ENCODE measurements at regions not wholly inside any gene's neighbourhood (a gene's known extent, or its start where the extent isn't known, plus 50 kb on each side); places are given as distances from the start of the nearest gene placed in this dataset.
"Not testable (repeated sequence)": the region's sequence is repeated elsewhere in the genome, so short reads cannot be mapped to it uniquely, and the experiment has no call there.

GRCh38 chr16:29262725-29263124, 143.8 kb downstream of the NPIPB11 start:
- FAIRE-seq; DNase-seq (ENCODE audit: insufficient read length): not testable (repeated sequence)

GRCh38 chr16:29261427-29262248, 144.9 kb downstream of the NPIPB11 start:
- not testable (repeated sequence) for FAIRE-seq; DNase-seq (ENCODE audit: insufficient read length)

GRCh38 chr16:29260683-29261426, 145.7 kb downstream of the NPIPB11 start:
- DNase-seq (ENCODE audit: insufficient read length): not testable (repeated sequence)

GRCh38 chr16:29259635-29260457, 146.7 kb downstream of the NPIPB11 start:
- DNase-seq (ENCODE audit: insufficient read length); FAIRE-seq: not testable (repeated sequence)

More at GRCh38 chr16:29260683-29261426, 145.7 kb downstream of the NPIPB11 start:
- FAIRE-seq: not testable (repeated sequence)

GRCh38 chr16:29258946-29259634, 147.4 kb downstream of the NPIPB11 start:
- FAIRE-seq; DNase-seq (ENCODE audit: insufficient read length): not testable (repeated sequence)

DNA sequence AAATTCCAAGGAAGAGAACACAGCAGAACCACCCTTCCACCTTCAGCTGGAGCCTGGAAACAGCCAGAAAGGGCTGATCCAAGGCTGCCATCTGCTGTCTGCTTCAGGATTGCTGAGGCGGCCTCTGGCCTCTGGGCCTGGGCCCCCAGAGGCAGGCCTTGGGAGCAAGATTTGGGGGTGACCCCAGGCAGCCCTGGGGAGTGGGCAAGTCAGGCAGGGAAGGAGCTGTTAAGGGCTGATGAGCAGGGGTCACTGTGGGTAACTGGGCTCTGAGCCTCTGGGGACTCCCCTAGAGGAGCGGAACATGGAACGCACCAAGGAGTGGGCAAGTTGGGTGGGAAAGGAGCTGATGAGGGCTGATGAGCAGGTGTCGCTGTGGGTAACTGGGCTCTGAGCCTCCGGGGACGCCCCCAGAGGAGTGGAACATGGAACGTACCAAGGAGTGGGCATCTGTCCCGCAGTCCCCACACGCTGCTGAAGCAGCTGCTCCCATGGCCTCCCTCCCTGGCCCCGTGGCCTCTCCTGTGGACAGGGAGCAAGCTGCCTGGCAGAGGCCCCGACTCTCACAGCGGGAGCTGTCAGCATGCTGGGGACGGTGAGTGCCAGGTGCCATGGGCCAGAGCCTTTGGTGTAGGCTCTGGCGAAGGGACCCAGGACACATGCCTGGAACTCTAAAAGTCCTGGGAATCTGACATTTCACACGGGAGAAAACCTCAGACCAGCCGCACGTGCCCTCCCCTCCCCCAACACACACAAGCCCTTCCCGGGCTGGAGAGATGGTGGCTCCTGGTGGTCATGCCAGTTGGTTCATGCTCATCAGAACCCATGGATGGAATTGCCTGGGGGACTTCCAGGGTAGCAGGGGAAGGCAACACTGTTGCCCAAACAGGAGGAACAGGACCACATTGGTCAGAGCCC, 148.8 kb downstream of the NPIPB11 start:
- not testable (repeated sequence) for FAIRE-seq; DNase-seq (ENCODE audit: insufficient read length)

DNA sequence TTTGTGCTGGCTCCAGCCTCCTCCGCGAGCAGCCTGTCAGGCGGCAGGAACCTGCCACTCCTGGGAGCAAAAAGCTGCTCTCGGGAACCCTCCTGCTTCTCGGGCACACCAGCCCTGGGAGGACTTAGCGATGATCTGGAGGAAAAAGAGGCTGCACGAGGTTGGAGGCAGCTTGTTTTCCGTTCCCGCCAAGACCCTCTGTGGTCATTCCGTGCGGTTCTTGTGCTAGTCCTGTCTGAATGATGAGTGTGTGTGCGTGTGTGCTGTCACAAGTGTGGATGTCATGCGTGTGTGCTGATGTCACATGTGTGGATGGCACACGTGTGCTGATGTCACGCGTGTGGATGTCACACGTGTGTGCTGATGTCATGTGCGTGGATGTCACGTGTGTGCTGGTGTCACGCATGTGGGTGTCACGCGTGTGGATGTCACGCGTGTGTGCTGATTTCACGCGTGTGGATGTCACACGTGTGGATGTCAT, 150.0 kb downstream of the NPIPB11 start:
- DNase-seq (ENCODE audit: insufficient read length): no peak
- FAIRE-seq: no peak
- TF ChIP-seq POLR2AphosphoS5 (IDR thresholded peaks at IDR 0.05; ENCODE audit: low read depth, low read length) (no peak), POLR2A (IDR thresholded peaks at IDR 0.05; ENCODE audit: low read depth, low read length) (no peak), TAF1 (IDR thresholded peaks at IDR 0.05; ENCODE audit: borderline replicate concordance, low read depth, low read length) (no peak)

GRCh38 chr16:29255957-29256356, 150.6 kb downstream of the NPIPB11 start:
- not testable (repeated sequence) for DNase-seq (ENCODE audit: insufficient read length); FAIRE-seq

GRCh38 chr16:29255496-29255796, 151.1 kb downstream of the NPIPB11 start:
- DNase-seq (ENCODE audit: insufficient read length); FAIRE-seq: not testable (repeated sequence)

DNA sequence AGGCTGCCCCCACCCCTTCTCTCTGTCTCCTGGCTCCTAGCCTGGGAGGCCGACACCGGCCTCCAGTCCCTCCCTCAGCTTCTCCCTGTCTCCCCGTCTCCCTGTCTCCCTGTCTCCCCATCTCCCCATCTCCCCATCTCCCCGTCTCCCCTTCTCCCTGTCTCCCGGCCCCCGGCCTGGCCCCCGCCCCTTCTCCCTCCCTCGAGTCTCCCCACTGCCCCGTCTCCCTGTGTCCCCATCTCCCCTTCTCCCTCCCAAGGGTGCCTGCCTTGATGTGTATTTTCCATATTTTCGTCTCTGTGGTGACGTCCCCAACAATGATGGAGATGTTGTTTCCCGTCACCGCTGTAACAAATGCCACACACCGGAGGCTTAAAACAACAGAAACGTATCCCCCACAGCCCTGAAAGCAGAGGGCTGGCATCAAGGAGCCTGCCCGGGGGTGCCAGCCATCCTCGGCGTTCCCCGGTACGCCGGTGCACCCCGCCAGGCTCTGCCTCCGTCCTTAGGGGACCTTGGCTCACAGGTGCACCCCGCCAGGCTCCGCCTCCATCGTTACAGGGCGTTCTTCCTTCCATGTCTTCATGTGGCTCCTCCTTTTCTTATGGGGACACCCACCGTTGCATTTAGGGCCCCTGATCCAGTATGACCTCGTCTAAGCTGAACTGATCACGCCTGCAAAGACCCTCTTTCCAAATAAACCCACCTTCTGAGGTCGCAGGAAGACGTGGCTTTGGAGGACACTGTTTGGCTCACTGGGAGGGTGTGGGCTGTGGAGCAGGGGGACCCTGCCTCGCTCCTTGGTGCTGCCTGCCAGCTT, 151.6 kb downstream of the NPIPB11 start:
- no peak for FAIRE-seq
- no peak for TF ChIP-seq POLR2A (IDR thresholded peaks at IDR 0.05; ENCODE audit: low read depth, low read length)
- TF ChIP-seq TAF1 (IDR thresholded peaks at IDR 0.05; ENCODE audit: borderline replicate concordance, low read depth, low read length): no peak
- no peak for TF ChIP-seq POLR2AphosphoS5 (IDR thresholded peaks at IDR 0.05; ENCODE audit: low read depth, low read length)
- DNase-seq (ENCODE audit: insufficient read length): no peak

- DNase-seq (ENCODE audit: insufficient read length); FAIRE-seq: not testable (repeated sequence)
Measured at GRCh38 chr16:29253716-29254590, 152.6 kb downstream of the NPIPB11 start.

DNA sequence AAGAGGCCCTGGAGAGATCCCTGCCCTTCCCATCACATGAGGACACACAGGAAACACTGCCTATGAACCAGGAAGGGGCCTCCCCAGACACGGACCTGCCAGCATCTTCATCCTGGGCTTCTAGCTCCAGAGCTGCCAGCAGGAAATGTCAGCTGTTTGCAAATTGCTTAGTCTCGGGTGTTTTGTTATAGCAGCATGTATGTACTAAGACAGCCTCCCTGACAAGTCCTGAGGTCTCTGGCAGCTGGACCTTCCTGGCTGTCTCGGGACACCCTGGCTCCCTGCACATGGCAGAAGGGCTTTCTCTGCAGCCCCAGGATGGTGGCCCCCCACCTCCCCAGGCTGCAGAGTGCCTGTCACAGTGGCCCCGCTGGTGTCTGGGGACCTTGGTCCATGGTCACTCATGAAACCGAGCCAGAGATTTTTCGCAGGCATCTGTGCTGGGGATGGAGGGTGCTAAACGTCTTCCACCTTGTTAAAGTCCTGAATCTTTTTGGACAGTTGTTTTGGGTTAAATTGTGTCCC, 153.4 kb downstream of the NPIPB11 start:
- DNase-seq (ENCODE audit: insufficient read length); FAIRE-seq: not testable (repeated sequence)

GRCh38 chr16:29252311-29252710, 154.2 kb downstream of the NPIPB11 start:
- not testable (repeated sequence) for FAIRE-seq; DNase-seq (ENCODE audit: insufficient read length)

- not testable (repeated sequence) for FAIRE-seq; DNase-seq (ENCODE audit: insufficient read length)
Measured at GRCh38 chr16:29251571-29252011, 154.9 kb downstream of the NPIPB11 start.

DNA sequence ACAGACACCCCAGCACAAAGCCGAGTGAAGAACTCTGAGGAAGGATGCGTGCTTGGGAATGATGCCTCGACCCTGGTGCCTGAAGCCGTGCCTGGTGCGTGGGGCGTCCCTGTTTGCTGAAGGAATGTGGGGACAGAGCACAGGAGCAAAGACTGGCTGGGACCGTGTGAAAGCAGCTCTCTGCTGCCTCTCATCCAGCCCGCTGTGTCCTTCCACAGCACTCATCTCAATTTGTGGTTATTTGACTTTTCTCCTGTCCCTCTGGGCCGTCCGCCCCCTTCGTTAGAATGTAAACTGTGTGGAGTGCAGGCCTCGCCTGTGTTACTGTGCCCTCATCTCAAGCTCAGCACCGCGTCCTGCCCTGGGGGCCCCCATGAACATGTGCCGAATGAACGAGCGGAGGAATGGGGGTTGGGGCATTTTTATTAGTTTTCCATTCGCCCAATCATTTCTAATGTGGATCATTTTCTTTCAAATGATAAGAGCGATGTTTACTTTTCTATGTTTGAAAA, 155.5 kb downstream of the NPIPB11 start:
- not testable (repeated sequence) for FAIRE-seq; DNase-seq (ENCODE audit: insufficient read length)

Measured in GM12892 (cell line).